ENCODE measurements at regions not wholly inside any gene's neighbourhood (a gene's known extent, or its start where the extent isn't known, plus 50 kb on each side); places are given as distances from the start of the nearest gene placed in this dataset.

DNA sequence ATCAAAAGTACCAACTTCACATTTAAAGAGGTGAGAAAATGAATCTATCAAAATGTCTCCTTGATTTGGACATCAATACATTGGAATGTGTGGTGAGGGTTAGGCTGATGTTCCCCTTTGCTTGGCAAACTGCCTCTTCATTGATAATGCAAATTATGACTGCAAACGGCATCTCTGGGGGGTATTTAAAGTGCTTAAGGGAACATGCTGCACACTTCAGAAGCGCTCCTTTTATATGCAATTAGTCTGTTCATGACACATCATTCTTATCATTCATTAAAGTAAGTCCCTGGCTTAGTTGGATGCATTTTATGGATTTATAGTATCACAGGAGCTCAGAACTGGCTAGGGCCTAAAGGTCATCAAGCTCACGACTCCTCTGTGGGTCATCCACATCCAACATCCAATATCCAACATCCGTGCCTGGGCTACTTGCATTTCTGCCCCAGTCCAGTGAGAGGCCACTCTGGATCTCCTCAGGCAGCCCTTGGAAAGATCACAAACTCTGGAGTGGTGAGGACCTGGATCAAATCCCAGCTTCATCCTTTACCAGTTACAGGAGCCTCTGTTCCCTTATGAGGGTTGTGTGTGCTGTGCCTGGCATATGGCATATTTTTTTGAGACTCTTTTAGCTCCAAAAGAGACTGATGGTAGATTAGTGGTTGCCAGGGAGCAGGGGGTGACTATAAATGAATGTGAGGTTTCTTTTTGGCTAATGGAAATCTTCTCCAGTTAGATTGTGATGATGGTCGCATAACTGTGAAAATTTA lies 136.8 kb upstream of the FOXB1 start:
- no peak for TF ChIP-seq POLR2A (IDR thresholded peaks at IDR 0.05)
- TF ChIP-seq, protein P1, sequence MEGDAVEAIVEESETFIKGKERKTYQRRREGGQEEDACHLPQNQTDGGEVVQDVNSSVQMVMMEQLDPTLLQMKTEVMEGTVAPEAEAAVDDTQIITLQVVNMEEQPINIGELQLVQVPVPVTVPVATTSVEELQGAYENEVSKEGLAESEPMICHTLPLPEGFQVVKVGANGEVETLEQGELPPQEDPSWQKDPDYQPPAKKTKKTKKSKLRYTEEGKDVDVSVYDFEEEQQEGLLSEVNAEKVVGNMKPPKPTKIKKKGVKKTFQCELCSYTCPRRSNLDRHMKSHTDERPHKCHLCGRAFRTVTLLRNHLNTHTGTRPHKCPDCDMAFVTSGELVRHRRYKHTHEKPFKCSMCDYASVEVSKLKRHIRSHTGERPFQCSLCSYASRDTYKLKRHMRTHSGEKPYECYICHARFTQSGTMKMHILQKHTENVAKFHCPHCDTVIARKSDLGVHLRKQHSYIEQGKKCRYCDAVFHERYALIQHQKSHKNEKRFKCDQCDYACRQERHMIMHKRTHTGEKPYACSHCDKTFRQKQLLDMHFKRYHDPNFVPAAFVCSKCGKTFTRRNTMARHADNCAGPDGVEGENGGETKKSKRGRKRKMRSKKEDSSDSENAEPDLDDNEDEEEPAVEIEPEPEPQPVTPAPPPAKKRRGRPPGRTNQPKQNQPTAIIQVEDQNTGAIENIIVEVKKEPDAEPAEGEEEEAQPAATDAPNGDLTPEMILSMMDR (IDR thresholded peaks at IDR 0.05), result no peak

All from uterus (tissue), 2 donors.